ENCODE measurements at regions not wholly inside any gene's neighbourhood (a gene's known extent, or its start where the extent isn't known, plus 50 kb on each side); places are given as distances from the start of the nearest gene placed in this dataset.
"Not testable (repeated sequence)": the region's sequence is repeated elsewhere in the genome, so short reads cannot be mapped to it uniquely, and the experiment has no call there.

DNA sequence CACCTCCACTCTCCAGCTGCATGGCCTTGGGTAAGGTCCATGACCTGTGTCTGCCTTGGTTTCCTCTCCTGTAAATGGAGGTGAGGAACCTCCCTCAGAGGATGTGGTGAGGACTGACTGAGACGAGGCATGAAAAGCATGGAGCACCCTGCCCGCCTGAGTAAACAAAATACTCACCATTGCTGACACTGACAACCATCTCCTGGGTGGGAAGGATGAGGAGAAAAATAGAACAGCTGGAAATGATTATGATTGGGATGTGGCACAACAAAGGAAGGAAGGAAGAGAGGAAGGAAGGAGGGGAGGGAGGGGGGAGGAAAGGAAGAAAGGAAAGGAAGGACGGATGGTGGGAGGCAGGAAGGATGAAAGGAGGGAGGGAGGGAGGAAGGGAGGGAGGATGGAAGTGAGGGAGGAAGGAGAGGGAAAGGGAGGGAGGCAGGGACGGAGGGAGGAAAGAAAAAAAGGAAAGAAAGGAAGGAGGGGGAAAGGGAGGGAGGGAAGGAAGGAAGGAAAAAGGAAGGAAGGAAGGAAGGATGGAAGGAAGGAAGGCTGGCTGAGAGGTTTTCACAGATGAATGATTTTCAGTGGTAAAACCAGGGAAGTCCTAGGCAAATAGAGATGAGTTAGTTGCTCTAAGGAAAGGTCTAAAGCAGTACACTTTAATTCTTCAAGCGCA, 276.5 kb upstream of the XYLT1 start:
- Histone ChIP-seq H3K27ac (ENCODE audit: low read depth, low read length) (no peak overlapping the region), H3K27me3 (ENCODE audit: control insufficient read depth, insufficient read depth, low read length) (peaks cover 8% of the 10 kb centered on the region; the same call in 1 of the 2 replicates), H3K9me3 (ENCODE audit: control insufficient read depth, insufficient read depth, low read depth, low read length) (peaks cover 2% of the 10 kb centered on the region; the same call in 1 of the 2 replicates), H3K9ac (ENCODE audit: low read length) (no peak overlapping the region), H3K36me3 (ENCODE audit: control insufficient read depth, insufficient read depth, low read length) (no peaks in the 10 kb centered on the region), H3K4me1 (ENCODE audit: control insufficient read depth, insufficient read depth, low read length) (peaks cover 43% of the 10 kb centered on the region), H3K4me3 (ENCODE audit: low read depth, low read length) (no peak overlapping the region)

DNA sequence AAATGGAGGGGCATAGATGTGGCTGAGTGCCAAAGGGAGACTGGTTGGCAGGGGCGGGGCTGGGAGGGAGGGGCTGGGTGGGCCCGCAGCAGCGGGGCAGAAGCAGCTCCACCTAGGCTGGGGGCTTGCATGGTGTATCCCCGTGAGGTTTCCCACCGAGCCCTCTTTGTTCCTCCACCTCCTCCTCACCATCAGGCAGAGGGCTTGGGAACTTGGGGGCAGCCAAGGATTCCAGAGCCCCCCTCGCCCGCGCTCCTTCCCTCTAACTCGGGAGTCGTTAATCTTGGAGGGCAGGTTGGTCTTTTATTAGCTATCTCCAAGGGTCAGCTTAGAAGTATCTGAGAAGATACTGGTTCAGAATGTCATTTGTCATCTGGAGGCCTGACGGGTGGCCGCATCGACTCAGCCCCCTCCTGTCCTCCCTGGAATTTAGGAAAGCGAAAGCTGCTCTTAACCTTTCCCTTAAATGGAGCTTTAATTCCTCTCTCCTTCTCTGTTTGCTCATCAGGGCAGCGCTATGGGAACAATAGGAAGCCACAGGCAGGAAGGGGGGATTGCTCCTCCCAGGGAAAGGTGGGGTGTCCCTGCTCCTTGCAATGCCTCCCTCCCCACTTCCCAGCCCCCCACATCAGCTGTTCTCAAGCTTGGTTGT, 274.3 kb upstream of the XYLT1 start:
- peak overlapping the region; percentile 21; the same call in 1 of the 2 replicates for H3K4me3 ChIP-seq (ENCODE audit: low read depth, low read length)

DNA sequence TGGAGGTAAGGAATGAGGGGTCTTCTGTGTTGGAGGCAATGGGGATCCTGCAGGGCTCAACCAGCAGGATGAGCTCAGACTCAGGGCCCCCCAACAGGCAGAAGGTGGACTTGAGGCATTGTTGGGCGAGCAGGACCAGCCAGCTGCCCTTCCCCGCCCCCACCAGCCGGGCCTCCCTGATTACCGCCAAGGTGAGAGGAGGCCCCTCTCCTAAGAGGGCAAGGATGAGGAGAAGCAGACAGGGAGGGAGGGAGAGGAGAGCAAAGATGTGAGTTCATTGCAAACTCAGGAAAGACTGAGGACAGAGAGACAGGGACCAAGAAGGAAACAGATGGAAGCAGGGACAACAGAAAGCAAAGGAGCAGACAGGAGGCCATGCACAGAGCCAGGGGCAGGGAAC, 272.8 kb upstream of the XYLT1 start:
- H3K27me3 ChIP-seq (ENCODE audit: control insufficient read depth, insufficient read depth, low read length) = peaks cover 8% of the 10 kb centered on the region; the same call in 1 of the 2 replicates
- H3K4me1 ChIP-seq (ENCODE audit: control insufficient read depth, insufficient read depth, low read length) = peaks cover 41% of the 10 kb centered on the region
- no peaks in the 10 kb centered on the region for H3K9me3 ChIP-seq (ENCODE audit: control insufficient read depth, insufficient read depth, low read depth, low read length)
- H3K27ac ChIP-seq (ENCODE audit: low read depth, low read length) = no peak overlapping the region
- no peaks in the 10 kb centered on the region for H3K36me3 ChIP-seq (ENCODE audit: control insufficient read depth, insufficient read depth, low read length)
- no peak overlapping the region for H3K4me3 ChIP-seq (ENCODE audit: low read depth, low read length)
- no peak overlapping the region for H3K9ac ChIP-seq (ENCODE audit: low read length)

More for the DNA sequence above, 274.3 kb upstream of the XYLT1 start:
- H3K9ac ChIP-seq (ENCODE audit: low read length) = peak overlapping the region; percentile 57
- no peaks in the 10 kb centered on the region for H3K36me3 ChIP-seq (ENCODE audit: control insufficient read depth, insufficient read depth, low read length)
- H3K27me3 ChIP-seq (ENCODE audit: control insufficient read depth, insufficient read depth, low read length) = peaks cover 8% of the 10 kb centered on the region; the same call in 1 of the 2 replicates
- peaks cover 2% of the 10 kb centered on the region; the same call in 1 of the 2 replicates for H3K9me3 ChIP-seq (ENCODE audit: control insufficient read depth, insufficient read depth, low read depth, low read length)
- H3K4me1 ChIP-seq (ENCODE audit: control insufficient read depth, insufficient read depth, low read length) = peaks cover 43% of the 10 kb centered on the region
- peak overlapping the region; percentile 32; the same call in 1 of the 2 replicates for H3K27ac ChIP-seq (ENCODE audit: low read depth, low read length)

DNA sequence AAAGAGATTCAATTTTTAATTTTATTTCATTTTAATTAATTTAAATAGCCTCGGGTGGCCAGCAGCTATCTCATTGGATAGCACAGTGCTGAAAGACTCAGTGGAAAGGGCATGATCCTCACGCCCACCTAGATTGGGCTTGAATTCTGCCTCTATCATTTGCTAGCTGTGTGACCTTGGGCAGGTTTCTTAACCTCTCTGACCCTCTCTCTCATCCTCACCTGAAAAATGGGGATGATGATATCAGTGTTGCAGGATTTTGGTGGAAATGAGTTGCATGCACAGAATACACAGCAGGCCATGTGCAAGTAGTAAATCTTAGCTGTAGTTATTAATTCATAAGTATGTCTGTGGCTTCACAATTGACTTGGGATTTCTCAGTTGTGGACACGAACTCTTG, 272.4 kb upstream of the XYLT1 start:
- H3K9ac ChIP-seq (ENCODE audit: low read length) = no peak overlapping the region
- H3K27ac ChIP-seq (ENCODE audit: low read depth, low read length) = no peak overlapping the region
- no peaks in the 10 kb centered on the region for H3K36me3 ChIP-seq (ENCODE audit: control insufficient read depth, insufficient read depth, low read length)
- H3K4me1 ChIP-seq (ENCODE audit: control insufficient read depth, insufficient read depth, low read length) = peaks cover 37% of the 10 kb centered on the region
- H3K4me3 ChIP-seq (ENCODE audit: low read depth, low read length) = no peak overlapping the region
- H3K9me3 ChIP-seq (ENCODE audit: control insufficient read depth, insufficient read depth, low read depth, low read length) = no peaks in the 10 kb centered on the region
- peaks cover 8% of the 10 kb centered on the region; the same call in 1 of the 2 replicates for H3K27me3 ChIP-seq (ENCODE audit: control insufficient read depth, insufficient read depth, low read length)

GRCh38 chr16:17735099-17735498, 264.3 kb upstream of the XYLT1 start:
- H3K9me3 ChIP-seq (ENCODE audit: control insufficient read depth, insufficient read depth, low read depth, low read length) = peaks cover 14% of the 10 kb centered on the region
- not testable (repeated sequence) for H3K27me3 ChIP-seq (ENCODE audit: control insufficient read depth, insufficient read depth, low read length); H3K4me1 ChIP-seq (ENCODE audit: control insufficient read depth, insufficient read depth, low read length); H3K36me3 ChIP-seq (ENCODE audit: control insufficient read depth, insufficient read depth, low read length); H3K27ac ChIP-seq (ENCODE audit: low read depth, low read length); H3K4me3 ChIP-seq (ENCODE audit: low read depth, low read length); H3K9ac ChIP-seq (ENCODE audit: low read length)

GRCh38 chr16:17729820-17730219, 259.1 kb upstream of the XYLT1 start:
- H3K4me3 ChIP-seq (ENCODE audit: low read depth, low read length) = no peak overlapping the region
- no peaks in the 10 kb centered on the region for H3K27me3 ChIP-seq (ENCODE audit: control insufficient read depth, insufficient read depth, low read length)
- H3K36me3 ChIP-seq (ENCODE audit: control insufficient read depth, insufficient read depth, low read length) = no peaks in the 10 kb centered on the region
- no peak overlapping the region for H3K27ac ChIP-seq (ENCODE audit: low read depth, low read length)
- no peaks in the 10 kb centered on the region for H3K4me1 ChIP-seq (ENCODE audit: control insufficient read depth, insufficient read depth, low read length)
- no peak overlapping the region for H3K9ac ChIP-seq (ENCODE audit: low read length)
- H3K9me3 ChIP-seq (ENCODE audit: control insufficient read depth, insufficient read depth, low read depth, low read length) = peaks cover 14% of the 10 kb centered on the region

DNA sequence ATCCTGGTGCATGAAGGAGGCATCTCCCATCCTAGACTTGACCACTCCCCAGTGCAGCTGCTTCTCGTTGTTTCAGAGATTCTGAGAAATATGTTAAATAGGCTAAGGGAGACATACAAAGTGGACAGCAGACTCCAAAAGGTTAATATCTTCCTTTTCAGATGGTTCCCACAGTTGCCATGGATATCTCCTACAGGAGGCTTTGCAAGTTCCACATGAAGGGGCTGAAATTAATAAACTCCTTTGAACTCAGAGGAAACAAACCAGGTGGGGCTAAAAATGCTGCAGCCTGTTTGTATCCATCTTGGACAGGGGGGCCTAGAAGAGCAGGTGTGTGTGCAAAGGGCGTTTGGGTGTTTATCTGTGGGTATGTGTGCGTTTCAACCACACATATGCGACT, 257.4 kb upstream of the XYLT1 start:
- Histone ChIP-seq H3K27ac (ENCODE audit: low read depth, low read length) (no peak overlapping the region), H3K9me3 (ENCODE audit: control insufficient read depth, insufficient read depth, low read depth, low read length) (peaks cover 12% of the 10 kb centered on the region), H3K27me3 (ENCODE audit: control insufficient read depth, insufficient read depth, low read length) (no peaks in the 10 kb centered on the region), H3K4me1 (ENCODE audit: control insufficient read depth, insufficient read depth, low read length) (no peaks in the 10 kb centered on the region), H3K4me3 (ENCODE audit: low read depth, low read length) (no peak overlapping the region), H3K36me3 (ENCODE audit: control insufficient read depth, insufficient read depth, low read length) (no peaks in the 10 kb centered on the region), H3K9ac (ENCODE audit: low read length) (no peak overlapping the region)

- Histone ChIP-seq H3K4me1 (ENCODE audit: control insufficient read depth, insufficient read depth, low read length) (no peaks in the 10 kb centered on the region), H3K27me3 (ENCODE audit: control insufficient read depth, insufficient read depth, low read length) (no peaks in the 10 kb centered on the region), H3K4me3 (ENCODE audit: low read depth, low read length) (no peak overlapping the region), H3K9ac (ENCODE audit: low read length) (no peak overlapping the region), H3K36me3 (ENCODE audit: control insufficient read depth, insufficient read depth, low read length) (no peaks in the 10 kb centered on the region), H3K27ac (ENCODE audit: low read depth, low read length) (no peak overlapping the region), H3K9me3 (ENCODE audit: control insufficient read depth, insufficient read depth, low read depth, low read length) (no peaks in the 10 kb centered on the region)
These were observed 253.6 kb upstream of the XYLT1 start for GRCh38 chr16:17724242-17724898.

GRCh38 chr16:17723531-17724134, 252.9 kb upstream of the XYLT1 start:
- Histone ChIP-seq H3K9me3 (ENCODE audit: control insufficient read depth, insufficient read depth, low read depth, low read length) (no peaks in the 10 kb centered on the region), H3K4me1 (ENCODE audit: control insufficient read depth, insufficient read depth, low read length) (no peaks in the 10 kb centered on the region), H3K9ac (ENCODE audit: low read length) (no peak overlapping the region), H3K4me3 (ENCODE audit: low read depth, low read length) (no peak overlapping the region), H3K27ac (ENCODE audit: low read depth, low read length) (no peak overlapping the region), H3K36me3 (ENCODE audit: control insufficient read depth, insufficient read depth, low read length) (no peaks in the 10 kb centered on the region), H3K27me3 (ENCODE audit: control insufficient read depth, insufficient read depth, low read length) (no peaks in the 10 kb centered on the region)

GRCh38 chr16:17718495-17718894, 247.7 kb upstream of the XYLT1 start:
- H3K9me3 ChIP-seq (ENCODE audit: control insufficient read depth, insufficient read depth, low read depth, low read length) = peaks cover 7% of the 10 kb centered on the region
- no peak overlapping the region for H3K9ac ChIP-seq (ENCODE audit: low read length)
- no peaks in the 10 kb centered on the region for H3K4me1 ChIP-seq (ENCODE audit: control insufficient read depth, insufficient read depth, low read length)
- no peak overlapping the region for H3K27ac ChIP-seq (ENCODE audit: low read depth, low read length)
- no peaks in the 10 kb centered on the region for H3K27me3 ChIP-seq (ENCODE audit: control insufficient read depth, insufficient read depth, low read length)
- no peak overlapping the region for H3K4me3 ChIP-seq (ENCODE audit: low read depth, low read length)
- no peaks in the 10 kb centered on the region for H3K36me3 ChIP-seq (ENCODE audit: control insufficient read depth, insufficient read depth, low read length)

- Histone ChIP-seq H3K36me3 (ENCODE audit: control insufficient read depth, insufficient read depth, low read length) (no peaks in the 10 kb centered on the region), H3K4me1 (ENCODE audit: control insufficient read depth, insufficient read depth, low read length) (no peaks in the 10 kb centered on the region), H3K9me3 (ENCODE audit: control insufficient read depth, insufficient read depth, low read depth, low read length) (peaks cover 10% of the 10 kb centered on the region), H3K27ac (ENCODE audit: low read depth, low read length) (no peak overlapping the region), H3K27me3 (ENCODE audit: control insufficient read depth, insufficient read depth, low read length) (no peaks in the 10 kb centered on the region), H3K4me3 (ENCODE audit: low read depth, low read length) (no peak overlapping the region), H3K9ac (ENCODE audit: low read length) (no peak overlapping the region)
These were observed 235.1 kb upstream of the XYLT1 start for GRCh38 chr16:17705847-17706246.
